HS-5 (cell line): ENCODE measurements at regions not wholly inside any gene's neighbourhood (a gene's known extent, or its start where the extent isn't known, plus 50 kb on each side); places are given as distances from the start of the nearest gene placed in this dataset.
"Not testable (repeated sequence)": the region's sequence is repeated elsewhere in the genome, so short reads cannot be mapped to it uniquely, and the experiment has no call there.

ENCODE experiments used
- DNase-seq: peaks from one replicate; pipeline ENCODE4 v3.0.0-alpha.2; 2012; ENCODE audit warnings: low read depth

DNA sequence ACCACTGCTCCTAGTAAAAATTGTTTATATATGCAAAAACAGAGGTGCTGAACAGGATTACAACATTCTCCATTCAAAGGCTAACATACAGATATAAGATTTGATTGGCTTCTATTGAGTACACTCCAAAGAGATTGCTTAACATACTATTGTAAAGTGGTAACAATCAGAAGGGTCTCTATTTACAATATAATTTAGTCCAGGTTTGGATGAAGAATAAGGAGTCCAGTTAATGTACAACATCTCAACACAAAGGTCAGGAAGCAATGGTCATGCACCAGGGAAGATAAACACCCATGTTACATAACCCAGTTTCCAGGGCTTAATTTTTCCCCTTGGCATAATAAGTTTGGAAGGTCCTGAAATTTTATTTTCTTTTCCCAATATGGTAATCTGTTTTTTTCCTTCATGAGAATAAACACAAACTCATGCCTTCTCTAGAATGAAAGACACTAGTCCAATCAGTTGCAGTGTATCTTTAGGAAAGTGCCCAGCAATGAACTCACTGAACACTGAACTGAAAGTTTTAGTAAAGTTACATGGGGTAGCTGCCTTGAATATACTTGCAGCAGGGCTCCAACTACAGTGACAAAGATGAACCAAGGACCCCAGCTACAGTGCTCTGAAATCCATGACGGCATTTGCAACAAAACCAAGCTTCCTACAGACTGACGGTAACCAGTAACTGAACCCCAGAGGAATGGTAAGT is 255.3 kb upstream of the GJE1 start:
- no peak for DNase-seq

DNA sequence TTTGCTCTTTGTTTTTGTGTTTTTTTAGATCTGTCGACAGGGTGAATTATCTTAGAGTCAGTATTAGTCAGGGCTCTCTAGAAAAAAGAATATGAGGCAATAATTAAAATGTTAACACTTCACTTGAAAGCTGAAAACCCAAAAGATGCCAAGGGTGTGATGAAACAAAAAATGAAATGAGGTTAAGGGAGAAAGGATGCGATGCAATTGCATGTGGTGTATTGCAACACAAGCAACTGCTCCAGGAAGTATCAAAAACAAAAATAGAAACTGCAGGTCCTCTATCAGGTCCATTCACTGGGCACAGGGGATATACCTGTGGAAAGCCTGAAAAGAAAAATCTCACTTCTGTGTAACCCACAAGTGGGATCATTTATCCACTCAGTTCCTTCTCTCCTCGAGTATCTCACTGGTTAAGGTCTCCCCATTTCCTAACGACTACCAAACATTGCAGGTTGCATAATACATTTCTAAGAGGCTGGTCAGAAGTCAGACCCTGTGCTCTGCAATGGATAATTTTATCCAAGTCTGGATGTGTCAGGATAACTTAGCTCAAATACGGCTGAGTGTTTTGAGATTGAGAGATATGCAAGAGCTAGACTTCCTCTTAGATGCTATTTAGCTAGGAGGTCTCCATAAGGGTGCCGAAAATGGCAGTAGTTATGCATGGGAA is 257.7 kb upstream of the GJE1 start:
- DNase-seq: peak; percentile 5

DNA sequence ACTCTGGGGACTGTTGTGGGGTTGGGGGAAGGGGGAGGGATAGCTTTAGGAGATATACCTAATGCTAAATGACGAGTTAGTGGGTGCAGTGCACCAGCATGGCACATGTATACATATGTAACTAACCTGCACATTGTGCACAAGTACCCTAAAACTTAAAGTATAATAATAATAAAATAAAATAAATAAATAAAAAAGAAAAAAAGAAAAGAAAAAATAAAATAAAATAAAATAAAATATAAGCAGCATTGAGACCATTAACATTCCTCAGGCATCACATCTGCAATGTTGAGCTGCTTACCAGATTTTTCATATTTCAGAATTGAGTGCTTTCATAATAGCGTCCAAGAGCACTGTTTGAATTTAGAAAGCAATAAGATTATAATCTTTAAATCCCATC is 263.2 kb upstream of the GJE1 start:
- DNase-seq: not testable (repeated sequence)

DNA sequence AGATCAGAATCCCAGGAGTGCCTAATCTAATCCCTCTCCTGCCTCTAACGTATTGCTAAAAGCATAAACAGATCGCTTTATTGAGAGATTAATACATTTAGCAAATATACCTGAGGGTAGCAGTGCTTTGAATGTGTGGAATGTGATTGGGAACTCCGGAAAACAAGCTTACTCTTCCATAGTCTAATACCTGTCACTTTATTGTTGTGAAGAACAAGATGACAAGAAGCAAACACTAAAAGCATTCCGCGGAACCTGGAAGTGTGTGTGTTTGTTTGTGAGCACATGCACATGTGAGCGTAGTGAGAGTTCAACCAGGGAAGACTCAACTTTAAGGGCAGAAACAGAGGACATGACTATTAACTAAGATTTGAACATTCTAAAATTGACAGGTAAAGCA is 265.0 kb upstream of the GJE1 start:
- no peak for DNase-seq

DNA sequence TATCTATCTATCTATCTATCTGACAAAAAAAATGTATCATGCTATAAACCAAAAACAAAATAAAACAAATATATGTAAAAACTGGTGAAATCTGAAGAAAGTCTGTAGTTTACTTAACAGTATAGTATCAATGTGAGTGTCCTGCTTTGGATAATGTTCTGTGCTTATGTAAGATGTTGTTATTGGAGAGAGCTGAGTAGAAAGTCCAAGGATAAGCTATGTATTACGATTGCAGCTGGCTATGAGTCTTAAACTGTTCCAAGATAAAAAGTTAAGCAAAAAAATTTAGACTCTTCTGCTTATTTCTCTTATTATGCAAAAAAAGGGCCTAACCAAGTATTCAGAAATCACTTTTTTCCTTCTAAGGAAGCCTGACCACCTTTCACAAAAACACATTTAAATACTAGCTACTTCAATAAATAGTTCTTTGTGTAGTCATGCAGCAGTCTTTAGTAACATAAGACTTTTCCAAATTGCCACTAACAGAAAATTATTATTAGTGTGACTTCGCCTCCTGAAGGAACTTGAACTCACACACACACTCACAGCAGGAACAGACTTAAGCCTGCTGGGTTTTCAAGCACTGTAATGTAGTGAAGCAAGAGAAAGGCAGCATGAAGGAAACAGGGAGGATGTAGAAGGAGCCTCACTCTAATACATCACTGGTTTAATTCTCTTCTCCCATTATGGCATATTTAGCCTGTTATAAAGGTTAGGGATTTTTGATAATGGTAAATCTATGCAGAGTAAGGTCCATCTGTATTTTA is 265.8 kb upstream of the GJE1 start:
- DNase-seq: no peak

DNA sequence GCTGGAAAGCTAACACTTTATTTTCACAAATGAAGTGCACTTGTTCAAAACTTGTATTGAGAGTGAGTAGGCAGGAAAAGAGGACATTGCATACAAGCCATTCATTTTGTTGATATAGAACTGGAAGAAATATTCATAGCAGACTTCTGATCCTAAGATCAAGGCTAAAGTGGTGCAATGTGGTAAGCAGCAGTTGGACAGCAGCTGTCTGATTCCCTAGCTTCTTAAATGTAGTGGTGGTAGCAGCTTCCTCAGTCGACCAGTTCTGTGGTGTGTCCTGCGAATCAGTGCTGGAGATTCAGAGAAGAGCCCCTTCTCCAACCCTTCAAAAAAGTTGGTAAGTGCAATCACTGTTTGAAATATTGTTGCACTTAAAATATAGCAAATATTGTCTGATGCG is 281.7 kb upstream of the GJE1 start:
- no peak for DNase-seq

DNA sequence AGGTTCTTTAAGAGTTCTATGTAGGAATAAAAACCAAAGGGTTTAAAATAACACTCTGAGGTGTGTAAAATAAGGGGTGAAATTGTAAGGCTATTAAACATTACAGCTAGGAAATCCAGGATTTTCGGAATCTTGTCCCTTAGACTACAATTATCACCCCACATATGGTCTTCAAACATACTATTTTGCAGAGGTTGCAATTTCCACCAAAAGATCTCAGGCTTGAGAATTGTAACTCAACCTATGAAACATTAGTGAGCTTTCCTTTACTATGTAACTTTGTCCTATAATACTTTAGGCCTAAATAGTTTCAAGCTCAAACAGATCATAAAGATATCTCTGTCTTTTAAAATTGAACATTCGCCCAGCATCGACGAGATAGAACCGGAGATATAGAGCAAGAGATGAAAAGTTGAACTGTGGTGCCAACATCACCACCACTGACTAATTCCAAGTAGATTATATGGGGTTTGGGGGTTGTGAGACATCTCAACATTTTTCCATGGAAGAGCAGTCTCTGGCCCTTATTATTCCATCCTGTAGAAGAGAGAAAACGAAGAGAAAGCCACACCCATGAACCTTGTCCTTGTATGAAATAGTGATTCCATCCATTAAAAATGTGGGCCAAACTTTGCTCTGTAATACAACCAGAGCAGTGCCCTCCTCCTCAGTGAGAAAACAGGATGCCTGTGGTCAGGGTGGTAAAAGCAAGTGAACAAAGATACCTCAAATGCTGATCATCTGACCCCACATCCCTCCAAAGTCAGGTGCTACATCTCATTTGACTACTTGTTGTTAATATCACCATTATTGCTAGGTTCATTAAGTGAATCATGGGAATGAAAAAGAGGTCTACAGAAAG is 284.5 kb upstream of the GJE1 start:
- DNase-seq: peak; percentile 19

DNA sequence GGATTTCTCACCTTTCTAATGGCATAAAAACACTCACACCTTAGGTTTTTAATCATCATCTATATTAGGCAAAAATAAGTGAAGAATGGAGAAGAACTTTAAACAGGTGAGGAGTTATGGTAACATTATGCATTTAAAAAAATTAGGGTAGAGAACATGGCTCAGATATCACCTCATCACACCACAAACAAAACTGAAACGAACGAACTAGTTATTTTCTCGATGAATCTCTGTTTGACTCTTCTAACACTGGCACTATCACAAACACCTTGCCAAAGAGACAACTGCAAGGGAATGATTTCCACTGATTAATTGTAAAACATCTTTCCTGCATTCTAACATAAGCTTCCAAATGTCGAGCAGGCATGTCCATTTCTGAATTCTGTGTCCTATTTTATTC is 286.1 kb upstream of the GJE1 start:
- DNase-seq: no peak

DNA sequence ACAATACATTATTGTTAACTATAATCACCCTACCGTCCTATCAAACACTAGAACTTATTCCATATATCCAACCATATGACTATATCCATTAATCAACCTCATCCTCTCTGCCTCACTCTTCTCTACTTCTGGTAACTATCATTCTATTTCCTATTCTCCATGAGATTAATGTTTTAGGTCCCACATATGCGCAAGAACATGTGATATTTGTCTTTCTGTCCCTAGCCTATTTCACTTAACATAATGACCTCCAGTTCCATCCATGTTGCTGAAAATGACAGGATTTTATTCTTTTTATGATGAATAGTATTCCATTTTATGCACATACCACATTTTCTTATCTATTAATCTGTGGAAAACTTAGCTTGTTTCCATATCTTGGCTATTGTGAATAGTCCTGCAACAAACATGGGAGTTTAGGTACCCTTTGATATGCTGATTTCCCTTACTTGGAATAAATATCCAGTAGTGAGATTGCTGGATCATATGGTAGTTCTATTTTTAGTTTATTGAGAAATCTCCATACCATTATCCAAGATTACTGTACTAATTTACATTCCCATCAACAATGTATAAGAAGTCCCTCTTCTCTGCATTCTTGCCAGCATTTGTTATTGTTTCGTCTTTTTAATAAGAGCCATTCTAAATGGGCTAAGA is 289.4 kb upstream of the GJE1 start:
- no peak for DNase-seq

DNA sequence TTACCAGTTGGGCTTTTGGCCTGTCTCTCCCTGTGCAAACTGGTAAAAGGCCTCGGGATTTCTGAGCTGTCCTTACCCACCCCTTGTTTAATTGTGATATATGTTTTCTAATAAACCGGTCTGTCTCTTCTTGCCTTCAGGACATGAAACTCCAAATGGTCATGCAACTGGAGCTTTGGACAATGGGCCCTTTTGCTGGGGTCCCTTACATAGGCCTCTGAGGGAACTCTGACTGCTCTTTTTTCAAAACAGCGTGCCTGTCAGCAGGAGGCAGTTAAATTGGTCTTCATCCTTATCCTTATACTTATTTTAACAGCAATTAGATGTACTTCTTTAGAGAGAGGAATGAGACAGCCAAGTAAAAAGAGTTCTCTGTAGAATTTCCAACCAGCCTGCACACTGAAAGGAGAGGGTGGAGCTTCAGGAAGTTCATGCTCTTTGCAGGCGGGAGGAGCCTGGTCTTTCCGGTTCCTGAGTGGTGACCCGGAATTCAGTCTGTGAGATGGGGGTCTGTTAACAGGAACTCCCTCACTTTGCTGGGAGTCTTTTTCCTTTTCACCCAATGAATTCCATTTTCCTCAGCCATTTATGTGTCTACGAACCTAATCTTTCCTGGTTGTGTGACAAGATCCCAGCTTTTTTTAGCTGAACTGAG is 299.6 kb upstream of the GJE1 start:
- DNase-seq: no peak

DNA sequence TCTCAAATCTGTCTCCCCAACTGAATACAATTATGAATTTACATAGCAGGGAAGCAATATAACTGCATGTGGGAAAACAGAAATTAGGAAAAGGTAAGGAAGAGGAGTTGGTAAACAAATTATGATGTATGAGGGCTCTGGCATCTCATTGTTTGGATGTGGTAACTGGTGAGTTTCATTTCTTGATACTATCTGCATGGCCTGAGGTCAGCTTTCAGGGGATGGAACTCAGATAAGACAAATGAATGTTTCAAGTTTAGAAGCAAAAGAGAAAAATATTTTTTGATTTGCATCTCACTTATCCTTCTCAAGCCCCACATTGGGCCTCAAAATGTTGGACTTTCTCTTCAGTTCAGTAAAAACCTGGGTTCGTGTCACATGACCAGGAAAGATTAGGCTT is 302.2 kb upstream of the GJE1 start:
- DNase-seq: no peak

DNA sequence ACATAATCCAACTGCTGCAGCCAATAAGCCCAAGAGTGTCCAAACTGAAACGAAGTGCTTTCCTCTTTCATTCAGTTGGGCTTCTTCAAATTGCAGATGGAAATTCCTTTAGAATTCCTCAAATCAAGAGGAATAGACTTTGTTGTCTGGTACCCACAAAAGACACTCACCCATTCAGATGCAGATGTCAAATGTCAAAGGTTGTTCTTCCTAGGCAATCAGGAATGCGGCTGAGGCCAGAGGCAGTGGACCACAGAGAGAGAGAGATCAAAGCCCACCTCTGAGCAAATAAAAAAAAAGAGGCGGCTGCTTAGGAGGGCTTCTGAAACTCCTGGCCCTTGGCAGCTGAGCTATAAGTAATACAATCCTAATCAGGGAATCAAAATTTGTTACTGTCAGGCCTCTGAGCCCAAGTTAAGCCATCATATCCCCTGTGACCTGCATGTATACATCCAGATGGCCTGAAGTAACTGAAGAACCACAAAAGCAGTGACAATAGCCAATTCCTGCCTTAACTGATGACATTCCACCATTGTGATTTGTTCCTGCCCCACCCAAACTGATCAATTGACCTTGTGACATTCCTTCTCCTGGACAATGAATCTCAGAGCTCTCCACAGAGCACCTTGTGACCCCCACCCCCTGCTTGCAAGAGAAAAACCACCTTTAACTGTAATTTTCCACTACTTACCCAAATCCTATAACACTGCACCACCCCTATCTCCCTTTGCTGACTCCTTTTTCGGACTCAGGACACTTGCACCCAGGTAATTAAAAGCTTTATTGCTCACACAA is 303.0 kb upstream of the GJE1 start:
- no peak for DNase-seq

DNA sequence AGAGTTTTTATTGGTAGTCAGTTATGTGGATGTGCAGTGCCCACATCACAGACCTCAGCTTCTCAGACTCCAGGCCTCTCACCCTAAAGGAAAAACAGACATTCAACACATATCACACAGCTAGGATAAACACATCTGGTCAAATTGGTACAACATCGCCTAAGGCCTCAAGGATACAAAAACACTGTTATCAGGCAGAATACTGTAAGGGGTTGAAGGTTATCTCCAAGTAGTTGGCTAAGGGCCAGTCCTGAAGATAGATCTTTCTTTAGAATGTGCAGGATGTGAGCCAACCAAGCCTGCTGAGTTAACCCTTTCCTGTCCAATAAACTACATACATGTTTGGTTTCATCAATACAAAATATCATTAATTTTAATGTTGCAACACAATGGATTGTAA is 308.4 kb upstream of the GJE1 start:
- no peak for DNase-seq

DNA sequence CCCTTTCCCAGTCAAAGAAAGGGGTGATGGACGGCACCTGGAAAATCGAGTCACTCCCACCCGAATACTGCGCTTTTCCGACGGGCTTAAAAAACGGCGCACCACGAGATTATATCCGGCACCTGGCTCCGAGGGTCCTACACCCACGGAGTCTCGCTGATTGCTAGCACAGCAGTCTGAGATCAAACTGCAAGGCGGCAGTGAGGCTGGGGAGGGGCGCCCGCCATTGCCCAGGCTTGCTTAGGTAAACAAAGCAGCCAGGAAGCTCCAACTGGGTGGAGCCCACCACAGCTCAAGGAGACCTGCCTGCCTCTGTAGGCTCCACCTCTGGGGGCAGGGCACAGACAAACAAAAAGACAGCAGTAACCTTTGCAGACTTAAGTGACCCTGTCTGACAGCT is 317.7 kb upstream of the GJE1 start:
- not testable (repeated sequence) for DNase-seq

DNA sequence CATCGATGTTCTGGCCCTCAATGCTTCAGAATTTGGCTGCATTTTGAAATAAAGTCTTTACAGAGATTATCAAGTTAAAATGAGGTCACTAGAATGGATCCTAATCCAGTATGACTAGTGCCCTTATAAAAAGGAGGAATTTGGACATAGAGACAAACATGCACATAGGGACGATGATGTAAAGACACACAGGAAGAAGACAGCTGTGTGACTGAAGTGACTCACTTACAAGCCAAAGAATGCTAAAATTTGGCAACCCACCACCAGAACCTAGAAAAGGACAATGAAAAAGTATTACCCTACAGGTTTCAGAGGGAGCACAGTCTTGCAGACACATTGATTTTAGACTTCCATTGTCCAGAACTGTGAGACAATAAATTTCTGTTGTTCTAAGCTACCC is 322.8 kb upstream of the GJE1 start:
- peak; percentile 40 for DNase-seq

DNA sequence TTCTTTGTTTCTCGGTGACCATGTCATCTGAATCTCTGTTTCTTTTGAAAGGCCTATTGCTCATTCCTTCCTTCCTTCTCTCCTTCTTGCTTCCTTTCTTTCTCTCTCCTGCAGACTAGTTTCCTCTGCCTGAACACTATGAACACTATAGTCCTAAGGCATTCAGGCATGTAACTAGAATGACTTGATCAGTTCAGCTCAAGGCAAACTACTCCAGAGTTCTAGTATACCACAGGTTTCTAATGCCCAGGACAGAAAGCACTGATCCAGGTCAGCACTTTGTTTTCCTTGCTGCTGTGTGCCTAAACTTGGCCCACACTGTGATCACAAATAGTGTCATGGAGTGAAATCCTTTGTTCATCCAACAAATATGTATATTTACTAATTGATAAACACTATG is 324.1 kb upstream of the GJE1 start:
- no peak for DNase-seq

DNA sequence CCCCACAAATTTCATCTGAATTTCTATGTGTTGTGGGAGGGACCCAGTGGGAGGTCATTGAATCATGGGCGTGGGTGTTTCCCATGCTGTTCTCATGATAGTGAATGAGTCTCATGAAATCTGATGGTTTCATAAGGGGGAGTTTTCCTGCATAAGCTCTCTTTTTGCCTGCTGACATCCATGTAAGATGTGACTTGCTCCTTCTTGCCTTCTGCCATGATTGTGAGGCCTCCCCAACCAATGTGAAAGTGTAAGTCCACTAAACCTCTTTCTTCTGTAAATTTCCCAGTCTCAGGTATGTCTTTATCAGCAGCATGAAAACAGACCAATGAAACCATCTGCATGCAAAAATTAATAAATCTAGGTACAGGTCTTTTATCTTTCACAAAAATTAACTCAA is 331.8 kb upstream of the GJE1 start:
- not testable (repeated sequence) for DNase-seq

DNA sequence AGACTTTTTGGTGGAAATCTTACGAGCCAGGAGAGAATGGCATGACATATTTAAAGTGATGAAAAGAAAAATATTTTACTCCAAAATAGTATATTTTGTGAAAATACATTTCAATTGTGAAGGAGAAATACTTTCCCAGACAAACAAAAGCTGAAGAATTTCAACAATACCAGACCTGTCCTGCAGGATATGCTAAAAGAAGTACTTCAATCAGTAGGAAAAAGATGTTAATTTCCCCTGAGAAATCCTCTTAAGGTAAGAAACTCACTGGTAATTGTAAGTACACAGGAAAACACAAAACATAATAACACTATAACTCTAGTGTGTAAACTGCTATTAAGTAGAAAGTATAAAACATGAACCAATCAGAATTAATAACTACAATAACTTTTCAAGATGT is 341.8 kb upstream of the GJE1 start:
- DNase-seq: no peak

DNA sequence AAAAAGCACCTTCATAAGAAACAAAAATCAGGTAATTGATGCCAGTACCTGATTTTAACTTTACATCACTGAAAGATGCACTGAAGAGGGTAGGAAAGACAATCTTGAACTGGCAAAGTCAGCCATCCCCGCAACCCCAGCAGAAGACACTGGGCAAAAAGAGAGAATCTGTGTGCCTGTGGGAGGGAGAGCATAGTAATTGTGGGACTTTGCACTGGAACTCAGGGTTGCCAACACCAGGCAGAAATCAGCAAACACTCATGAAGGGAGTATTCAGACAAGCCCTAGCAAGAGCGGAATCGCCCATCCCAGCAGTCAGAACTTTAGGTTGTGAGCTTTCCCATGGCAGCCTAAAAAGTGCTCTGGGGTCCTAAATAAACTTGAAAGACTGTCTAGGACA is 344.6 kb upstream of the GJE1 start:
- no peak for DNase-seq

DNA sequence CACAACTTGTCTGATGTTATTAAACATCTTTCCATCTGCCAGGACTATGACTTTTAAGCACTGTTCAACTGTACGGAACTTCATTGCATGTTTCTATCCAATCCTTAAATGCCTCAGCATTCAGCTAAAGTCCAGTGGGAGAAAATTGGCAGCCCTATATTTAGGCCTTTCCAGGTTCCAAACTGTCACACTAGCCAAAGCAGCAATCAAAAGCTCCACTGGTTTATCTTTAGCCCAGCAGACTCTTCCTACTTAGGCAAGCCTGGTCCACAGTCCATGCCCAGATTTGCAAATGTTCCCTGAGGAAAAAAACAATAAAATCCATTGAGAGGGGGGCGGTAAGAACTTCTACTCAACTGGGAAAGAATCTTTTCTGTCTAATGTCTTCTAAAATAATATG is 349.1 kb upstream of the GJE1 start:
- DNase-seq: no peak
